ENCODE measurements at regions not wholly inside any gene's neighbourhood (a gene's known extent, or its start where the extent isn't known, plus 50 kb on each side); places are given as distances from the start of the nearest gene placed in this dataset.
"Not testable (repeated sequence)": the region's sequence is repeated elsewhere in the genome, so short reads cannot be mapped to it uniquely, and the experiment has no call there.

DNA sequence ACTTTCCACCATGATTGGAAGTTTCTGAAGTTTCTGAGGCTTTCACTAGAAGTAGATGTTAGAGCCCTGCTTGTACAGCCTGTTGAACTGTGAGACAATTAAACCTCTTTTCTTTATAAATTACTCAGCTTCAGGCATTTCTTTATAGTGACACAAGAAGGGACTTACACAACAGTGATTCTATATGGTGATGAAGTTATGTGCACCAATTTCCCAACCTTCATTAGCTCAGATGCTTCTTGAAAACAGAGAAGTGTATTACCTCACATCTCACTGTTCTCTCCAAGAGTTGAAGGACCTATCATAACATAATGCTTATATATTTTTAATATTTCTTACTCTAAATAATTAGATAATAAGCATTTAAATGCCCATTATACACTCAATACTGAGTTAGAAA lies 202.1 kb upstream of the ANXA10 start:
- no peaks in the 10 kb centered on the region for H3K27me3 ChIP-seq
- TF ChIP-seq POLR2AphosphoS5 (IDR thresholded peaks at IDR 0.05) (no peak), EP300 (IDR thresholded peaks at IDR 0.05; ENCODE audit: low read depth) (no peak), POLR2A (IDR thresholded peaks at IDR 0.05) (no peak)
- TF ChIP-seq, protein P1, sequence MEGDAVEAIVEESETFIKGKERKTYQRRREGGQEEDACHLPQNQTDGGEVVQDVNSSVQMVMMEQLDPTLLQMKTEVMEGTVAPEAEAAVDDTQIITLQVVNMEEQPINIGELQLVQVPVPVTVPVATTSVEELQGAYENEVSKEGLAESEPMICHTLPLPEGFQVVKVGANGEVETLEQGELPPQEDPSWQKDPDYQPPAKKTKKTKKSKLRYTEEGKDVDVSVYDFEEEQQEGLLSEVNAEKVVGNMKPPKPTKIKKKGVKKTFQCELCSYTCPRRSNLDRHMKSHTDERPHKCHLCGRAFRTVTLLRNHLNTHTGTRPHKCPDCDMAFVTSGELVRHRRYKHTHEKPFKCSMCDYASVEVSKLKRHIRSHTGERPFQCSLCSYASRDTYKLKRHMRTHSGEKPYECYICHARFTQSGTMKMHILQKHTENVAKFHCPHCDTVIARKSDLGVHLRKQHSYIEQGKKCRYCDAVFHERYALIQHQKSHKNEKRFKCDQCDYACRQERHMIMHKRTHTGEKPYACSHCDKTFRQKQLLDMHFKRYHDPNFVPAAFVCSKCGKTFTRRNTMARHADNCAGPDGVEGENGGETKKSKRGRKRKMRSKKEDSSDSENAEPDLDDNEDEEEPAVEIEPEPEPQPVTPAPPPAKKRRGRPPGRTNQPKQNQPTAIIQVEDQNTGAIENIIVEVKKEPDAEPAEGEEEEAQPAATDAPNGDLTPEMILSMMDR (IDR thresholded peaks at IDR 0.05): no peak
- no peak overlapping the region for H3K27ac ChIP-seq
- no peaks in the 10 kb centered on the region for H3K4me1 ChIP-seq
- no peak for DNase-seq
- no peaks in the 10 kb centered on the region for H3K36me3 ChIP-seq
- no peaks in the 10 kb centered on the region for H3K9me3 ChIP-seq
- H3K4me3 ChIP-seq: no peak overlapping the region
- intact Hi-C loops (cut with DNase I; ENCODE audit: low total_unique reads) (no loop called here), in situ Hi-C loops (cut with MboI; ENCODE audit: low pct_ligation_motif_present in 1 of 4, low pct_unique_long_range_greater_than_20kb in 1 of 4, low sequenced_read_pairs in 3 of 4) (no loop called here)

DNA sequence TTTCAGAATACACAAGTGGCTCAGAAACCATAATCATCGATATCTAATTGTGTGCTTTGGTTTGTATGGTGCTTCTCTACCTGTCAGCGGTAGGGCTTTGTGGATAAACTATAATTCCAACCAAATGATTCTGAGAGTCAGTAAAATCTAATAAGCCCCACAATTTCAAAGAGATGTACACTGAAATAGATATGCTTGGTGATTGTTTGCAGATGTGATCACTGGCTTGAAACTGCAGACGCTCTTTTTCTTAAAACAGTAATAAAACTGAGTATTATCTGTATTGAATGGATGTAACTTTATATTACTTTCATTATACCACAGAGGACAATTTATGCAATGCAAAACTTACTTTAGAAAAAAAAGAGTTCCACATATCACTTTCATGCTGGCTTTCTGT lies 198.8 kb upstream of the ANXA10 start:
- Histone ChIP-seq H3K4me1 (no peaks in the 10 kb centered on the region), H3K27ac (no peak overlapping the region), H3K9me3 (no peaks in the 10 kb centered on the region), H3K27me3 (no peaks in the 10 kb centered on the region), H3K4me3 (no peak overlapping the region), H3K36me3 (no peaks in the 10 kb centered on the region)
- DNase-seq: no peak
- WGBS, 2 donors (ENCODE audit: low coverage in 1 of 2): 73 to 88% methylated on average over 3 of the region's 3 CpGs
- in situ Hi-C loops (cut with MboI; ENCODE audit: low pct_ligation_motif_present in 1 of 4, low pct_unique_long_range_greater_than_20kb in 1 of 4, low sequenced_read_pairs in 3 of 4) (no loop called here), intact Hi-C loops (cut with DNase I; ENCODE audit: low total_unique reads) (no loop called here)
- TF ChIP-seq, protein P1 (IDR thresholded peaks at IDR 0.05): no peak
- TF ChIP-seq POLR2A (IDR thresholded peaks at IDR 0.05) (no peak), POLR2AphosphoS5 (IDR thresholded peaks at IDR 0.05) (no peak), EP300 (IDR thresholded peaks at IDR 0.05; ENCODE audit: low read depth) (no peak)

DNA sequence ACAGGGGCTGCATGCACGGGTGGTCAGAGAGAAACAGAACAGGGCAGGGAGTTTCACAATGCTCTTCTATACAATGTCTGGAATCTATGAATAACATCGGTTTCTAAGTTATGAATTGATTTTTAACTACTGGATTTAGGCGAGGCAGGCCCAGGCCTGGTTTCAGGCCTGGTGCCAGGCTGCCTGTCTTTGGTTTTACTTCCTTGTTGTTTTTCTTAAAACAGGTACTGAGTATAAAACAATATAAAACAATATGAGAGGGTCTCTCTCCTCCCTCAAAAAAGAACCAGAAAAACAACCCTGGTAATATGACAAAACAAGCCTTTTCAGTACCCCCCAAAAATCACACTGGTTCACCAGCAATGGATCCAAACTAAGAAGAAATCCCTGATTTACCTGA lies 196.1 kb upstream of the ANXA10 start:
- WGBS, 2 donors (ENCODE audit: low coverage in 1 of 2): 30 to 33% methylated on average over 3 of the region's 3 CpGs
- intact Hi-C loops (cut with DNase I; ENCODE audit: low total_unique reads); H3K27me3 ChIP-seq; in situ Hi-C loops (cut with MboI; ENCODE audit: low pct_ligation_motif_present in 1 of 4, low pct_unique_long_range_greater_than_20kb in 1 of 4, low sequenced_read_pairs in 3 of 4); H3K9me3 ChIP-seq; H3K27ac ChIP-seq; DNase-seq; H3K4me3 ChIP-seq; H3K4me1 ChIP-seq; H3K36me3 ChIP-seq: not testable (repeated sequence)

- Histone ChIP-seq H3K4me1 (no peaks in the 10 kb centered on the region), H3K4me3 (no peak overlapping the region), H3K9me3 (no peaks in the 10 kb centered on the region), H3K27ac (no peak overlapping the region), H3K36me3 (no peaks in the 10 kb centered on the region), H3K27me3 (no peaks in the 10 kb centered on the region)
- 65 to 78% methylated on average over 5 of the region's 5 CpGs for WGBS, 2 donors (ENCODE audit: low coverage in 1 of 2)
- intact Hi-C loops (cut with DNase I; ENCODE audit: low total_unique reads): loop anchor here (1.0 kb wide), 1 partner anchor 65 kb away; no protein-coding TSS in a partner anchor
- TF ChIP-seq EP300 (IDR thresholded peaks at IDR 0.05; ENCODE audit: low read depth) (no peak), POLR2AphosphoS5 (IDR thresholded peaks at IDR 0.05) (no peak), POLR2A (IDR thresholded peaks at IDR 0.05) (no peak)
- TF ChIP-seq, protein P1 (IDR thresholded peaks at IDR 0.05): no peak
- in situ Hi-C loops (cut with MboI; ENCODE audit: low pct_ligation_motif_present in 1 of 4, low pct_unique_long_range_greater_than_20kb in 1 of 4, low sequenced_read_pairs in 3 of 4): no loop called here
- no peak for DNase-seq
These were observed 195.2 kb upstream of the ANXA10 start for GRCh38 chr4:167897116-167897515.

- in situ Hi-C loops (cut with MboI; ENCODE audit: low pct_ligation_motif_present in 1 of 4, low pct_unique_long_range_greater_than_20kb in 1 of 4, low sequenced_read_pairs in 3 of 4): no loop called here
- no peak for DNase-seq
- H3K36me3 ChIP-seq: no peaks in the 10 kb centered on the region
These were observed 189.0 kb upstream of the ANXA10 start for GRCh38 chr4:167903291-167903721.

More at GRCh38 chr4:167903291-167903721, 189.0 kb upstream of the ANXA10 start:
- no peaks in the 10 kb centered on the region for H3K27me3 ChIP-seq
- no peaks in the 10 kb centered on the region for H3K9me3 ChIP-seq
- intact Hi-C loops (cut with DNase I; ENCODE audit: low total_unique reads): no loop called here
- no peak overlapping the region for H3K27ac ChIP-seq
- WGBS, 2 donors (ENCODE audit: low coverage in 1 of 2): 19 to 71% methylated on average over 1 of the region's 1 CpG
- TF ChIP-seq EP300 (IDR thresholded peaks at IDR 0.05; ENCODE audit: low read depth) (no peak), POLR2A (IDR thresholded peaks at IDR 0.05) (no peak), POLR2AphosphoS5 (IDR thresholded peaks at IDR 0.05) (no peak)
- TF ChIP-seq, protein P1 (IDR thresholded peaks at IDR 0.05): no peak
- no peaks in the 10 kb centered on the region for H3K4me1 ChIP-seq
- H3K4me3 ChIP-seq: no peak overlapping the region

Data from transverse colon (tissue), 4 donors.